ENCODE measurements at regions not wholly inside any gene's neighbourhood (a gene's known extent, or its start where the extent isn't known, plus 50 kb on each side); places are given as distances from the start of the nearest gene placed in this dataset.

DNA sequence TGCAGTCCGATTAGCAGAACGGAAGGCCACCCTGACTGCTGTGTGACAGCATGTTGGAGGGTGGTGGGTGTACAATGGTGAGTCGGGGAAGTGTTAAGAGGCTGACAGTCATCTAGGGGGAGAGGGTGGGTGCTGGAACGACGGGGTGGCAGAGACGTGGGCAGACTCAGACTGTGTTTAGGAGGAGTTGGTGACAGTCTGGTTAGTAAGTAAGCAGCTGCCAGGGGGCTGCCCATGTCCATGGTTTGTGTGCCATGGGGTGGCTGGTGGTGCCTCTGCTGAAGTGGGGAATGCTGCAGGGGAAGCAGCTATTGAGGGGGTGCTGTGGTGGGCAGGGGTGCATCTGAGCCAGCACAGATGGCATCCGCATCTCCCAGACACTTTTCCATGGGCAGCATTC lies 51.3 kb upstream of the BOD1 start:
- Histone ChIP-seq H3K27me3 (ENCODE audit: low read depth, low read length) (no peaks in the 10 kb centered on the region), H3K27ac (ENCODE audit: low read length) (no peak overlapping the region), H3K4me1 (ENCODE audit: low read length) (peaks cover 1% of the 10 kb centered on the region; the same call in 1 of the 2 replicates), H3K4me2 (ENCODE audit: low read length) (no peak overlapping the region), H3K9ac (ENCODE audit: low read length) (no peak overlapping the region), H3K4me3 (ENCODE audit: low read length) (no peak overlapping the region), H3K79me2 (ENCODE audit: low read length) (no peaks in the 10 kb centered on the region), H3K9me3 (ENCODE audit: insufficient read depth, low read length) (no peaks in the 10 kb centered on the region), H3K36me3 (replicated peaks; ENCODE audit: low read depth, low read length) (no peaks in the 10 kb centered on the region), H4K20me1 (ENCODE audit: insufficient read depth, low read length) (no peaks in the 10 kb centered on the region), H2AFZ (ENCODE audit: low read depth, low read length) (no peak overlapping the region)
- TF ChIP-seq EZH2phosphoT487 (IDR thresholded peaks at IDR 0.05; ENCODE audit: low read depth): no peak
- TF ChIP-seq, protein P1, sequence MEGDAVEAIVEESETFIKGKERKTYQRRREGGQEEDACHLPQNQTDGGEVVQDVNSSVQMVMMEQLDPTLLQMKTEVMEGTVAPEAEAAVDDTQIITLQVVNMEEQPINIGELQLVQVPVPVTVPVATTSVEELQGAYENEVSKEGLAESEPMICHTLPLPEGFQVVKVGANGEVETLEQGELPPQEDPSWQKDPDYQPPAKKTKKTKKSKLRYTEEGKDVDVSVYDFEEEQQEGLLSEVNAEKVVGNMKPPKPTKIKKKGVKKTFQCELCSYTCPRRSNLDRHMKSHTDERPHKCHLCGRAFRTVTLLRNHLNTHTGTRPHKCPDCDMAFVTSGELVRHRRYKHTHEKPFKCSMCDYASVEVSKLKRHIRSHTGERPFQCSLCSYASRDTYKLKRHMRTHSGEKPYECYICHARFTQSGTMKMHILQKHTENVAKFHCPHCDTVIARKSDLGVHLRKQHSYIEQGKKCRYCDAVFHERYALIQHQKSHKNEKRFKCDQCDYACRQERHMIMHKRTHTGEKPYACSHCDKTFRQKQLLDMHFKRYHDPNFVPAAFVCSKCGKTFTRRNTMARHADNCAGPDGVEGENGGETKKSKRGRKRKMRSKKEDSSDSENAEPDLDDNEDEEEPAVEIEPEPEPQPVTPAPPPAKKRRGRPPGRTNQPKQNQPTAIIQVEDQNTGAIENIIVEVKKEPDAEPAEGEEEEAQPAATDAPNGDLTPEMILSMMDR (IDR thresholded peaks at IDR 0.05; ENCODE audit: low read depth, low read length): no peak

DNA sequence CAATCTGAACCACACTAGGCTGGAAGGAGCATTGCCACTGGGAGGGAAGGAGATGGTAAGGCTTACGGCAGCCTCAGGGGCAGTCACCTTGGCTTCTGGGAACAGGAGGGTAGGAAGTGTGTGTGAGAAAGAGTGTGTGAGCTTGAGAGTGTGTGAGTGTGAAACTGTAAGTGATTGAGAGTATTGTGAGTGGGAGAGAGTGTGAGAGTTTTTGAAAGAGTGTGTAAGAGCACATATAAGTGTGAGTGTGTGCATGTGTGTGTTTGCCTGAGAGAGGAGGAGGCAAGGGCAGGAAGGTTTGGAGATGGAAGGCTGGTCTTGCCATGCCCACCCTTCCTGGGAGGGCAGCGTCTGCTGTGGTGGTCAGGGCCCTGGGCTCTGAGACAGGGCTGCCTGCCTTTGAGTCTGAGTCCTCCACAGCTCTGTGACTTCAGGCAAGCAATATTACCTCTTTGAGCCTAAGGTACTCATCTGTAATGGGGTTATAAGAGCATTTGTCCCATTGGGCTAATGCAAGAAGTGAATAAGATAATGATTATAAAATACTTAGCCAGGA lies 51.9 kb upstream of the BOD1 start:
- Histone ChIP-seq H3K4me3 (ENCODE audit: low read length) (no peak overlapping the region), H3K9me3 (ENCODE audit: insufficient read depth, low read length) (no peaks in the 10 kb centered on the region), H3K27me3 (ENCODE audit: low read depth, low read length) (no peaks in the 10 kb centered on the region), H3K79me2 (ENCODE audit: low read length) (no peaks in the 10 kb centered on the region), H4K20me1 (ENCODE audit: insufficient read depth, low read length) (no peaks in the 10 kb centered on the region), H3K9ac (ENCODE audit: low read length) (no peak overlapping the region), H3K4me1 (ENCODE audit: low read length) (peaks cover 6% of the 10 kb centered on the region; the same call in 1 of the 2 replicates), H3K36me3 (replicated peaks; ENCODE audit: low read depth, low read length) (no peaks in the 10 kb centered on the region), H2AFZ (ENCODE audit: low read depth, low read length) (no peak overlapping the region), H3K4me2 (ENCODE audit: low read length) (no peak overlapping the region), H3K27ac (ENCODE audit: low read length) (no peak overlapping the region)
- TF ChIP-seq EZH2phosphoT487 (IDR thresholded peaks at IDR 0.05; ENCODE audit: low read depth): no peak
- TF ChIP-seq, protein P1 (IDR thresholded peaks at IDR 0.05; ENCODE audit: low read depth, low read length): no peak

DNA sequence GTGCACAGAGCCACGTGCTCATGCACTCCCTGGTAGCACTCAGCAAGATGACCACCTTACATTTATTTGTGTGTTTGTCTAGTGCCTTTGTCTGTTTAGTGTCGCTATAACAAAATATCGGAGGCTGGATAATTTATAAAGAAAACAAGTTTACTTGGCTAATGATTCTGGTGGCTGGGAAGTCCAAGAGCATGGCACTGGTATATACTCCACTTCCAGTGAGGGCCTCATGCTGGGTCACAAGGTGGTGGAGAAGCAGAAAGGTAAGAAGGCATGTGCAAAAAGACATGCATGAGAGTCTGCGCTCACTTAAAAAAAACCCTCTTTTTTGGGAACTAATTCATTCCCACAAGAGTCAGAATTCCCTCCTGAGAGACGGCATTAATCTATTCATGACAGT lies 52.5 kb upstream of the BOD1 start:
- no peaks in the 10 kb centered on the region for H3K9me3 ChIP-seq (ENCODE audit: insufficient read depth, low read length)
- H2AFZ ChIP-seq (ENCODE audit: low read depth, low read length): no peak overlapping the region
- H3K27ac ChIP-seq (ENCODE audit: low read length): no peak overlapping the region
- no peak for TF ChIP-seq EZH2phosphoT487 (IDR thresholded peaks at IDR 0.05; ENCODE audit: low read depth)
- TF ChIP-seq, protein P1 (IDR thresholded peaks at IDR 0.05; ENCODE audit: low read depth, low read length): no peak
- H4K20me1 ChIP-seq (ENCODE audit: insufficient read depth, low read length): no peaks in the 10 kb centered on the region
- no peak overlapping the region for H3K4me2 ChIP-seq (ENCODE audit: low read length)
- no peaks in the 10 kb centered on the region for H3K27me3 ChIP-seq (ENCODE audit: low read depth, low read length)
- H3K4me1 ChIP-seq (ENCODE audit: low read length): peaks cover 6% of the 10 kb centered on the region; the same call in 1 of the 2 replicates
- H3K4me3 ChIP-seq (ENCODE audit: low read length): no peak overlapping the region
- no peak overlapping the region for H3K9ac ChIP-seq (ENCODE audit: low read length)
- no peaks in the 10 kb centered on the region for H3K36me3 ChIP-seq (replicated peaks; ENCODE audit: low read depth, low read length)
- no peaks in the 10 kb centered on the region for H3K79me2 ChIP-seq (ENCODE audit: low read length)

DNA sequence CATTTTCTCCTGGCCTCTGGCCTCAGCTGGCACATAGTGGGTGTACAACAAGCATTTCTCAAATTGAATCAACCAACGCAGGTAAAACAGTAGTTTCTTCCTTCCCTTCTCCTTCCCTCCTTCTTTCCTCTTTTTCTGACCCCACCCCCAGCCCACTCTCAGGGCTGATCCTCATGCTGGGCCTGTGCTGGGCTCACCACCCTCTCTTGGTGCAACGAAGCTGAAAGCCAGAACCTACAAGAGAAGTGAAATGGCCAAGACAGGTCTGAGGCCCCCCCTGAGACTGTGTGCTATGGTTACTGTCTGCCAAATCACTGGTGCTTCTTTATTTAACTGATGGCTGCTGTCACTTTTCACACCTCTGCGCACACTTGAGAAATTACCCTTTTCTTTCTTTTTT lies 53.0 kb upstream of the BOD1 start:
- H3K4me1 ChIP-seq (ENCODE audit: low read length): peaks cover 6% of the 10 kb centered on the region; the same call in 1 of the 2 replicates
- no peak overlapping the region for H3K9ac ChIP-seq (ENCODE audit: low read length)
- no peaks in the 10 kb centered on the region for H3K27me3 ChIP-seq (ENCODE audit: low read depth, low read length)
- no peak overlapping the region for H3K27ac ChIP-seq (ENCODE audit: low read length)
- no peak overlapping the region for H2AFZ ChIP-seq (ENCODE audit: low read depth, low read length)
- H3K36me3 ChIP-seq (replicated peaks; ENCODE audit: low read depth, low read length): no peaks in the 10 kb centered on the region
- H4K20me1 ChIP-seq (ENCODE audit: insufficient read depth, low read length): no peaks in the 10 kb centered on the region
- no peaks in the 10 kb centered on the region for H3K9me3 ChIP-seq (ENCODE audit: insufficient read depth, low read length)
- no peaks in the 10 kb centered on the region for H3K79me2 ChIP-seq (ENCODE audit: low read length)
- no peak overlapping the region for H3K4me2 ChIP-seq (ENCODE audit: low read length)
- H3K4me3 ChIP-seq (ENCODE audit: low read length): no peak overlapping the region
- TF ChIP-seq EZH2phosphoT487 (IDR thresholded peaks at IDR 0.05; ENCODE audit: low read depth): no peak
- TF ChIP-seq, protein P1 (IDR thresholded peaks at IDR 0.05; ENCODE audit: low read depth, low read length): no peak
